HG03442 (cell line): ENCODE measurements at regions not wholly inside any gene's neighbourhood (a gene's known extent, or its start where the extent isn't known, plus 50 kb on each side); places are given as distances from the start of the nearest gene placed in this dataset.
"Not testable (repeated sequence)": the region's sequence is repeated elsewhere in the genome, so short reads cannot be mapped to it uniquely, and the experiment has no call there.

Experiments
- ATAC-seq: cut with Tn5 transposase; IDR thresholded peaks from one replicate; pipeline ENCODE4 v1.9.1; 2021; ENCODE audit warnings: mild to moderate bottlenecking, moderate library complexity; ENCODE audit not compliant: unreplicated experiment

GRCh38 chr2:183455056-183455455 lies 330.8 kb downstream of the NUP35 start:
- ATAC-seq = no peak

GRCh38 chr2:183456177-183456576 lies 331.9 kb downstream of the NUP35 start:
- no peak for ATAC-seq

GRCh38 chr2:183458460-183458859 lies 334.2 kb downstream of the NUP35 start:
- no peak for ATAC-seq

DNA sequence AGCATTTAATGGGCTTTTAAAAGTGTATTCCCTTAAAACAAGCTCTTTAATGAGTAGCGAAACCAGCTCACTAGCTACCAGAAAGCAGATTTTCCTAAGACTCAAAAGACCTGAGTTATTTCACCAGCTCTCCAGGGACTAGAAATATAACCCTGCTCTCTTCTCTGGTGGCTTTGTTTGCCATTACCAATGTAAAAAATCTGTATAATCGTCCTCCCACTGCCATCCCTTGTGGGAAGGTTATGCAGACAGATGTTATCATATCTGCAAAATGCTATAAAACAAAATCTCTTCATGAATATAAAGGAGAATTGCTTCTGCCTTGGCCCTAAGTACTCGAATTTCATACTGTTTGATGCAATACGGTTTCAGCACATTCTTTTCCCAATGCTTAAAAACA lies 335.2 kb downstream of the NUP35 start:
- ATAC-seq = no peak

DNA sequence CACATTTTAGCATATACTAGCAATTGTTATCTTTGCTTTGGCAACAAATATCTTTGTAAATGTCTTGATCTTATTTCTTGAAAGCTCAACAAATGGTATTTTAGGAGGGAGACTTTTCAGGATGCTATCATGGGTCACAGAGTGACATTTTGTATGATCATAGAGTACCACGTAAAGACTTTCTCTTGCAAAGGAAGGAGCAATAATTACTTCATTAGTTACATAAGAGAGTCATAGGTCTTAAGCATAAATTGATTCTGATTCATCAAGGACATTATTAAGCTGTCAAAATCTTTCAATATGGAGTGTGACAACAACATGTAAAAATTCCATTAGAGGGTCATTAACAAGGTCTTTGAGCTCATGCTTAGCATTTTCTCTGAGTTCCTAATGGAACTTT lies 339.6 kb downstream of the NUP35 start:
- ATAC-seq = no peak

DNA sequence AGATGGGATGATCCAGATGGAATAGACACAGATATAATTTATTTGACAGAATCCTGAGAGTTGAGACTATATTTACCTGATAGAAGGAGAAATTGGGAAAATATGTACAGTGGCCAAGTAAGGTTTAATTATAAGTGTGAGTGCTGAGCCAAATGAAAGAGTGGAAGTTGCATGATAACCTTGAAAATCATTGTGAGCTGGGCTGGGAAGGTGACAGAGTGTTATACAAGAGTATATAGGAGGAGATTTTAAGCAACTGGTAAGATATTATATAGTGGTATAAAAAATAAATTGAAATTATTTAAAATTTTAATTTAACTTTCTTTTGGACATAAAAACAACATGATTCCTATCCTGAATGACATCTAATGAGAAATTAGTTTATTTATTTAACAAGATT lies 340.8 kb downstream of the NUP35 start:
- ATAC-seq = no peak

GRCh38 chr2:183474912-183475695 lies 350.9 kb downstream of the NUP35 start:
- no peak for ATAC-seq

DNA sequence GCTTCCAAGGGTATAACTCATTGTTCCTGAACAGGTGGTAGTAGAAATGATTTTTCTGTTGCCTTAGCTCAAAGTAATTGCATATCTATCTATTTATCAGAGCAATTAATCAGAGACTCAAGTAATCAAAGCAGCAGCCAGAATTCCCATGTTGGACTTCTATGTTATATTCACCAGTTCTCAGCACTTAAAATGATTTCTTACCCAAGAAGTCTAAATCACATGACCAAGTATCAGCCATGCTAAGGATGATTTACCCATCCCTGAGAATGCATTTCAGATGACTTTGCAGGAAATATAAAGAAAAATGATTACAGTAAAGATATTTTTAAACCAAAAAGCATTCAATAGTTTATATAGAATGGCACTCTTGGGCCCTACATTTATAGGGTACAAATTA lies 352.2 kb downstream of the NUP35 start:
- ATAC-seq = no peak

GRCh38 chr2:183477296-183477695 lies 353.1 kb downstream of the NUP35 start:
- no peak for ATAC-seq

GRCh38 chr2:183478941-183479595 lies 354.8 kb downstream of the NUP35 start:
- not testable (repeated sequence) for ATAC-seq

GRCh38 chr2:183487326-183487725 lies 363.1 kb downstream of the NUP35 start:
- ATAC-seq = no peak

- ATAC-seq = no peak
Observed at GRCh38 chr2:183488421-183488820, 364.2 kb downstream of the NUP35 start.

DNA sequence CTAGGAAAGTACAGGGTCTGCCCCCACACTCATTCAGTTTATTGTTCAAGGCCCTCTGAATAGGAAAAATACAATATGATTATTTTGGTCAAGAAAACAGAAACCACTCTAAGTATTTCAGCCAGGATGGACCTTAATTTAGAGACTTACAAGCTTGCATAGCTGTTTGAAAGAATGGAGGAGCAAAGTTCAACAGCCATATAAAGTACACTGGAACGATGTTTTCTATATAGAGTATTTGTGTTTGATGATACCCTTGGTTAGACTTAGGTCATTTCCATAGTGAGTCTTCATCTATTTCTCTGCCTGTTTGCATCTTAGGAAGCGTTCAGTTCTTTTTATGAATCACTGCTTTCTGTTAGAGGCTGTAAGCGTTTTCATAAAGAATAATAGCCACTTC lies 366.2 kb downstream of the NUP35 start:
- no peak for ATAC-seq

- no peak for ATAC-seq
Observed at GRCh38 chr2:183490914-183491313, 366.7 kb downstream of the NUP35 start.

GRCh38 chr2:183493040-183493439 lies 368.8 kb downstream of the NUP35 start:
- ATAC-seq = no peak

DNA sequence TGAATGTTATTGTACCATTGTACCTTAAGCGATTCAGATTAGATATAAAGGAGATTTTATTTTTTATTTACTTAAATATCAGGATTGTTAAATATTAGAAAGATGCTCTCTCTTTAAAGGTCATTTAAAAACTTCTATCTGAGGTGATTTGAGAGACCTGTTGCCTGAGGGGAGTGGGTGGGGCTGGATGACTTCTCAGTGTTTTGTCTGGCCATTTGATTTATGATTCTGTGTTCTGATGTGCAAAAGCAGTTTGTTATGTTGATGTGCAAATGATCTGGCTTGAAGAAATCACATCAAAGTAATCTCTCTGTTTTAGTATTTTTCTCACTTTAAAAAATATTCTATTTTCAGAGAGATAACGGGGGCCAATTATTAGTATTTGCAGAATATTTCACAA lies 370.8 kb downstream of the NUP35 start:
- ATAC-seq = no peak

GRCh38 chr2:183495589-183496267 lies 371.5 kb downstream of the NUP35 start:
- peak; percentile 94 for ATAC-seq

DNA sequence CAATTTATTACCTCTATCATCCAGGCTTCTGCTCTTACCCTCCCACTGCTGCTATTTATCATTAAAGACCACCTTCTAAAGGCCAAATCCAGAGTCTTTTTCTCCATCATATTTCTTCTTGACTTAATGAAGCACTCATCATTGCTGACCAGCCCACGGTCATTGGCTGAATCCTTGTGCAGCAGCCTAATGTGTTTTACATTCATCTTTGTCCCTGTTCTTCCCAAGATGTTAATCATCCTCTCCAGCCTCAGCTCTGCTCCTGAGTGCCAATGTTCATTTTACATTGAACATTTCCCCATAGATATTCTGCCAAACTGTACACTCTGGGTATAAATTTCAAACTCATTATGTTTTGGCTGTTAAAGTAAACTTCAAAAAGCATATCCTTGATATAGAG lies 373.6 kb downstream of the NUP35 start:
- ATAC-seq = no peak

DNA sequence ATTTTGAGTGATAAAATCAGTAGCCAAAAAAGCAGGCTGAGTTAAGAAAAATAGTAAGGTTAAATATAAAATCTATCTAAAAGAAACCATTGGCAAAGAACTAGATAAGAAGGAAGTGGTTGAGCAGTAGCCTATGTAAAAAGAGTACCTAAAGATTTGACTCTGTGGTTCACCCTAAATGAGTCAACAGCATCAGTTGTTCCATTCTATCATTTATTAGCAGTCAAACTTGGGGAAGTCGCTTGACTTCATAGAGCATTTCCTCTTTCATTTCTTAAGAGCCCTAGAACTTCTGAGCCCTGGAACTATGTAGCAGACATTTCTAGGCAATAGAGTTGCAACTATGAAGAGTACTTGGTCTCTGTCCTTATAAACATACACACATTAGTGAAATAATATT lies 381.7 kb downstream of the NUP35 start:
- ATAC-seq = peak; percentile 93

DNA sequence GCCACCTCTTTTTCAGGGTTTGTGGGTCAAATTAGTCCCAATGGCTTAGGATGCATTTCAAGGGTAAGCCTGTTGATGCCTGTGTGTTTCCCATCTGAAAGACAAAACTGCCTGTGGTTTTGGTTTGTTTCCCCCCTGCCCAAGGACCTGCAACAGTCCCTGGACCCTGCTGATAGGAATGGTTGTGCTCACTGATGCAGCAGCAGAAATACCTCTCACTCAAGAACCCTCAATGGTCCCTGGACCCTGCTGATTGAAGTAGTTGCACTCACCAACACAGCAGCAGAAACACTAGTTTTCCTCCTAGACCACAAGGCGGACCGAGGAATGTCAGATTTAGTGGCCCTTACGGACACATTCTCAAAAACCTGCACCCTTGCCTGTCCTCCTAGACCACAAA lies 386.9 kb downstream of the NUP35 start:
- no peak for ATAC-seq

GRCh38 chr2:183519371-183520056 lies 395.3 kb downstream of the NUP35 start:
- no peak for ATAC-seq
